ENCODE measurements at regions not wholly inside any gene's neighbourhood (a gene's known extent, or its start where the extent isn't known, plus 50 kb on each side); places are given as distances from the start of the nearest gene placed in this dataset.

- in situ Hi-C loops (cut with MboI; ENCODE audit: low sequenced_read_pairs) = no loop called here
Measured at GRCh38 chr10:4504550-4504949, 321.5 kb upstream of the AKR1E2 start.

GRCh38 chr10:4503076-4503475 is 322.9 kb upstream of the AKR1E2 start:
- in situ Hi-C loops (cut with MboI; ENCODE audit: low sequenced_read_pairs) = no loop called here

- in situ Hi-C loops (cut with MboI; ENCODE audit: low sequenced_read_pairs) = no loop called here
Measured at GRCh38 chr10:4501306-4501705, 324.7 kb upstream of the AKR1E2 start.

- in situ Hi-C loops (cut with MboI; ENCODE audit: low sequenced_read_pairs) = no loop called here
Measured at GRCh38 chr10:4498711-4499251, 327.2 kb upstream of the AKR1E2 start.

GRCh38 chr10:4494551-4494950 is 331.5 kb upstream of the AKR1E2 start:
- in situ Hi-C loops (cut with MboI; ENCODE audit: low sequenced_read_pairs) = no loop called here

- in situ Hi-C loops (cut with MboI; ENCODE audit: low sequenced_read_pairs) = no loop called here
Measured at GRCh38 chr10:4492202-4492601, 333.8 kb upstream of the AKR1E2 start.

- in situ Hi-C loops (cut with MboI; ENCODE audit: low sequenced_read_pairs) = no loop called here
Measured at GRCh38 chr10:4488904-4489303, 337.1 kb upstream of the AKR1E2 start.

GRCh38 chr10:4485636-4486035 is 340.4 kb upstream of the AKR1E2 start:
- in situ Hi-C loops (cut with MboI; ENCODE audit: low sequenced_read_pairs) = no loop called here

- in situ Hi-C loops (cut with MboI; ENCODE audit: low sequenced_read_pairs) = no loop called here
Measured at GRCh38 chr10:4483811-4484210, 342.2 kb upstream of the AKR1E2 start.

- in situ Hi-C loops (cut with MboI; ENCODE audit: low sequenced_read_pairs) = no loop called here
Measured at GRCh38 chr10:4482659-4483058, 343.3 kb upstream of the AKR1E2 start.

- in situ Hi-C loops (cut with MboI; ENCODE audit: low sequenced_read_pairs) = no loop called here
Measured at GRCh38 chr10:4481192-4481591, 344.8 kb upstream of the AKR1E2 start.

GRCh38 chr10:4479342-4479741 is 346.7 kb upstream of the AKR1E2 start:
- in situ Hi-C loops (cut with MboI; ENCODE audit: low sequenced_read_pairs) = no loop called here

- in situ Hi-C loops (cut with MboI; ENCODE audit: low sequenced_read_pairs) = no loop called here
Measured at GRCh38 chr10:4477664-4478063, 348.3 kb upstream of the AKR1E2 start.

GRCh38 chr10:4475827-4476490 is 350.0 kb upstream of the AKR1E2 start:
- in situ Hi-C loops (cut with MboI; ENCODE audit: low sequenced_read_pairs) = no loop called here

- in situ Hi-C loops (cut with MboI; ENCODE audit: low sequenced_read_pairs) = no loop called here
Measured at GRCh38 chr10:4474829-4475228, 351.2 kb upstream of the AKR1E2 start.

- in situ Hi-C loops (cut with MboI; ENCODE audit: low sequenced_read_pairs) = no loop called here
Measured at GRCh38 chr10:4473977-4474376, 352.0 kb upstream of the AKR1E2 start.

GRCh38 chr10:4472190-4472904 is 353.7 kb upstream of the AKR1E2 start:
- in situ Hi-C loops (cut with MboI; ENCODE audit: low sequenced_read_pairs) = no loop called here

GRCh38 chr10:4470231-4470835 is 355.7 kb upstream of the AKR1E2 start:
- in situ Hi-C loops (cut with MboI; ENCODE audit: low sequenced_read_pairs) = no loop called here

GRCh38 chr10:4467481-4467880 is 358.5 kb upstream of the AKR1E2 start:
- in situ Hi-C loops (cut with MboI; ENCODE audit: low sequenced_read_pairs) = no loop called here

- in situ Hi-C loops (cut with MboI; ENCODE audit: low sequenced_read_pairs) = no loop called here
Measured at GRCh38 chr10:4460267-4460666, 365.7 kb upstream of the AKR1E2 start.

- in situ Hi-C loops (cut with MboI; ENCODE audit: low sequenced_read_pairs) = no loop called here
Measured at GRCh38 chr10:4459531-4459930, 366.5 kb upstream of the AKR1E2 start.

- in situ Hi-C loops (cut with MboI; ENCODE audit: low sequenced_read_pairs) = no loop called here
Measured at GRCh38 chr10:4457597-4457996, 368.4 kb upstream of the AKR1E2 start.

All from HL-60/S4 treated with phorbol 12-myristate 13-acetate at 8.2 ng/mL for 4 days and 3 days (cell line).